ENCODE measurements at regions not wholly inside any gene's neighbourhood (a gene's known extent, or its start where the extent isn't known, plus 50 kb on each side); places are given as distances from the start of the nearest gene placed in this dataset.

DNA sequence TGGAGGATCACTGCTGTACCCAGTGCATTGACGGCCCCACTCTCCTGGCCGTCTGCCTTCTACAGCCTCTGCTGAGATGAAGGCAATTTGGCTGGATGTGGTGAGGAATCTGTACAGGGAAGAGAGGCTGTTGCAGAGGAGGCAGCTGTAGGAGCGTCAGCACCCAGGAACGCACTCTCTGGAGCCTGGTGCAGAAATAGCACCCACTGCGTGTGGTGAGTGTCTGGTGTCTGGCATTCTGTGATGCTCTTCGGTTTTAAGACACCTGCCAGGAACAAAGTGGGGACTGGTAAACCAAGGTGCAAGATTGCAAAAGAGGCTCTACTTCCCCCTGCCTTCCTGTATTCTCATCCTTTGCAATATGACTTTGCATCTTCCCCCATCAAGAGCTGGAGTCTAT lies 187.5 kb upstream of the SDK2 start:
- Histone ChIP-seq H3K27ac (no peak overlapping the region), H3K36me3 (no peaks in the 10 kb centered on the region), H3K4me1 (peaks cover 23% of the 10 kb centered on the region), H3K4me3 (no peak overlapping the region), H3K9me3 (no peaks in the 10 kb centered on the region), H3K27me3 (ENCODE audit: low read depth) (peaks cover 11% of the 10 kb centered on the region)
- DNase-seq (no peak), ATAC-seq (no peak)
- intact Hi-C loops (cut with DNase I) = no loop called here
- TF ChIP-seq, protein P1, sequence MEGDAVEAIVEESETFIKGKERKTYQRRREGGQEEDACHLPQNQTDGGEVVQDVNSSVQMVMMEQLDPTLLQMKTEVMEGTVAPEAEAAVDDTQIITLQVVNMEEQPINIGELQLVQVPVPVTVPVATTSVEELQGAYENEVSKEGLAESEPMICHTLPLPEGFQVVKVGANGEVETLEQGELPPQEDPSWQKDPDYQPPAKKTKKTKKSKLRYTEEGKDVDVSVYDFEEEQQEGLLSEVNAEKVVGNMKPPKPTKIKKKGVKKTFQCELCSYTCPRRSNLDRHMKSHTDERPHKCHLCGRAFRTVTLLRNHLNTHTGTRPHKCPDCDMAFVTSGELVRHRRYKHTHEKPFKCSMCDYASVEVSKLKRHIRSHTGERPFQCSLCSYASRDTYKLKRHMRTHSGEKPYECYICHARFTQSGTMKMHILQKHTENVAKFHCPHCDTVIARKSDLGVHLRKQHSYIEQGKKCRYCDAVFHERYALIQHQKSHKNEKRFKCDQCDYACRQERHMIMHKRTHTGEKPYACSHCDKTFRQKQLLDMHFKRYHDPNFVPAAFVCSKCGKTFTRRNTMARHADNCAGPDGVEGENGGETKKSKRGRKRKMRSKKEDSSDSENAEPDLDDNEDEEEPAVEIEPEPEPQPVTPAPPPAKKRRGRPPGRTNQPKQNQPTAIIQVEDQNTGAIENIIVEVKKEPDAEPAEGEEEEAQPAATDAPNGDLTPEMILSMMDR (IDR thresholded peaks at IDR 0.05) = no peak

DNA sequence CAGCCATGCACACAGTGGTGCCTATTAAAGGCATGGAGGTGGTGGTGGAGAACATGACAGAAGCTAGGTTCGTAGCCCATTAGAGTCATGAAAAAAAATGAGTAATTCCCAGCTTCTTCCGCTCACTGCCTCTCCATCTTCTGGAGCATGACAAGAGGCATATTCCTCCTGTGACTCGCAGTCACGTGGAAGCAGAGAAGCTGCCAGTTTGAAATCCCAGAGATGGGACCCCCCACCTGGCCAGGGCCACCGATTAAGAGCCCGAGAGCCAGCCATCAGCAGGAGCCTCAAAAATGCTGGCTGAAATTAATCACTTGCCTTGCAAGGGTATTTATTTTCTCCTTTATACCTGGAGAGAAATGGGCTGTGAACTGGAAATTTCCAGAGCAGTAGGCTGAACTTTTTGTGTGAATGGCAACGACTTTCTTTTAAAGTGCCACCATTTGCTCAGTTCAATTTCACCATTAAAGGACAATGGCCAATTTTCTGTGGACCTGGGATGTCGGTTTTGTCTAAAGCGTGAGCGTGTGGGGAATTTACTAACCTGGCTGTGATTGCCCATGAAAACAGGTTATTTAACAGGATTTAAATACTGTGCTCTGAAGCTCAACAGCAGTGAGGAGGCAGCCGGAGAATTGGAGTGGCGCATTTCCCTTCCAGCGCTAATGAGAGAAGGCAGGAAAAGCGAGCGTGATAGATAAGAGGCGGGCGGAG lies 189.7 kb upstream of the SDK2 start:
- ATAC-seq (no peak), DNase-seq (no peak)
- TF ChIP-seq, protein P1 (IDR thresholded peaks at IDR 0.05) = no peak

DNA sequence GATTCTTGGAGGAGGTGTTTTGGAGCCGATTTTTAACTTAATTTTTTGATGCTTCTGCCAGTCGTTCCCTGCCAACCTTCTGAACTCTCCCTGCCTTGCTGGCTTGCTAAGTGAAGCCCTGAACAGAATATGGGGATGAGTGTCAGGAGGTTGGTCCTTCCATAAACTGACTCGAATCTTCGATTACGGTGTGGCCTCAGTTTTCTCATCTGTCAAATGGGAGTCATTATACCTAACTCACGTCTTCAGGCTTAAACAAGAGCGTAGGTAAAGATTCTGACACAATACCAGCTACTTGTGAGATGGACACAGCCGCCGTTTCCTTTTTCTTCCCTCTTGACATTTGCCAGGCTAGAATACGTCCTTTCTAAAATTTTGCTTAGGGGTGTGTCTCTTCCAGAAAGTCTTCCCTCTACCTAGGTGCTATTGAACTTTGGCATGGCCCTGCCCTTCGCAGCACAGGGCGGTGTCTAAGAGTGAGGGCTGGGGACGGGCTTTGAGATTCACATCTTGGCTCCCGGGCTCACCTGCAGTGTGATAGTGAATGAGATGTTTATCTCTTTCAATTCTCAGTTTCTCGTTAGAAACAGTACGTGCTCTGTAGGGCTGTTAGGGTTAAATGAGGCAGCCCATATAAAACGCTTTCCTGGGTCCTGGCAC lies 190.6 kb upstream of the SDK2 start:
- intact Hi-C loops (cut with DNase I) = no loop called here

More for the DNA sequence above, 189.7 kb upstream of the SDK2 start:
- no peak overlapping the region for H3K4me3 ChIP-seq
- peaks cover 11% of the 10 kb centered on the region for H3K27me3 ChIP-seq (ENCODE audit: low read depth)
- H3K27ac ChIP-seq = no peak overlapping the region
- H3K9me3 ChIP-seq = no peaks in the 10 kb centered on the region
- intact Hi-C loops (cut with DNase I) = no loop called here
- no peaks in the 10 kb centered on the region for H3K36me3 ChIP-seq
- peaks cover under 1% of the 10 kb centered on the region for H3K4me1 ChIP-seq

DNA sequence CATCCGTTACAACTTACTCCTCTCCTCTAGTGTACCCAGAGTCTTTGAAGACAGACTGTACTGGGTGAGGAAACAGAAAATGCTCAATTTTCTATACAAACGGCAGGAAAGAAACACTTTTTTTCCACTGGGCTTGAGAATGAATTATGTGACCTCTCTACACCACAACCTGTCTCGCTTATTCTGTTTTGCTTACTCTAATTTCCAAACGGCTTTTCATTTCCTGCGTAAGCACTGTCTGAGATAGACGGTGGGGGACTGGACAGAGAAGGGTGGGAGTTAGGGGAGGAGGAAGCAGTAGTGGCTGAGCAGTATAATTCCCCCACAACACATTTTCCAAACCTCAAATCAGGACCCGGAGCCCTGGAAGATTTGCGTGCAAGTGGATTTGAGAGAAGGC lies 191.4 kb upstream of the SDK2 start:
- Histone ChIP-seq H3K27ac (no peak overlapping the region), H3K36me3 (no peaks in the 10 kb centered on the region), H3K4me3 (no peak overlapping the region), H3K9me3 (no peaks in the 10 kb centered on the region), H3K4me1 (no peaks in the 10 kb centered on the region), H3K27me3 (ENCODE audit: low read depth) (peaks cover 11% of the 10 kb centered on the region)
- DNase-seq = no peak
- intact Hi-C loops (cut with DNase I) = no loop called here
- TF ChIP-seq, protein P1 (IDR thresholded peaks at IDR 0.05) = no peak
- no peak for ATAC-seq

More for the DNA sequence above, 190.6 kb upstream of the SDK2 start:
- no peak overlapping the region for H3K4me3 ChIP-seq
- no peaks in the 10 kb centered on the region for H3K9me3 ChIP-seq
- no peaks in the 10 kb centered on the region for H3K4me1 ChIP-seq
- no peaks in the 10 kb centered on the region for H3K36me3 ChIP-seq
- peaks cover 11% of the 10 kb centered on the region for H3K27me3 ChIP-seq (ENCODE audit: low read depth)
- DNase-seq = no peak
- TF ChIP-seq, protein P1 (IDR thresholded peaks at IDR 0.05) = no peak
- no peak for ATAC-seq
- H3K27ac ChIP-seq = no peak overlapping the region

DNA sequence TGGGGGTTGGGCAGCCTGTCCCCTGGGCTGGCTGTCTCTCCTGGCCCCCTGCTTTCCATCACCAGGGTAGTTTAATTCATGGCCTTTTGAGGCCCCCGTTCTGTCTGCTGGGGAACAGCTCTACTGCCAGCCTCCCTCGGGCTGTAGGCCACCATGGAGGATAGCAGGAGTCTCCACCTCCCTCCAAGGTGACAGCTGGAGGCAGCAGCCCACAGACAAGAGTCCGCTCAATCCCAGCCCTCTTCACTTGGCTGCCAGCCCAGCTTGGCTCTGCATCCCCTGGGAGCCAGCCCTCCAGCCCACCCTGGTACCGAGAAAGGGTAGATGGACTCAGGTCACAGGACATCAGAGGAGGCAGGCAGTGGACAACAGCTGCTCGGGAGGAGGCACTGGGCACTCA lies 194.6 kb upstream of the SDK2 start:
- ATAC-seq (no peak), DNase-seq (no peak)
- TF ChIP-seq, protein P1 (IDR thresholded peaks at IDR 0.05) = no peak
- Histone ChIP-seq H3K9me3 (no peaks in the 10 kb centered on the region), H3K36me3 (no peaks in the 10 kb centered on the region), H3K27ac (no peak overlapping the region), H3K27me3 (ENCODE audit: low read depth) (peaks cover 11% of the 10 kb centered on the region), H3K4me1 (no peaks in the 10 kb centered on the region), H3K4me3 (no peak overlapping the region)
- intact Hi-C loops (cut with DNase I) = no loop called here
